ENCODE measurements at regions not wholly inside any gene's neighbourhood (a gene's known extent, or its start where the extent isn't known, plus 50 kb on each side); places are given as distances from the start of the nearest gene placed in this dataset.

GRCh38 chr1:186532466-186532865 lies 71.6 kb upstream of the PDC start:
- TF ChIP-seq POLR2AphosphoS5 (IDR thresholded peaks at IDR 0.05; ENCODE audit: low read length) (no peak), EP300 (IDR thresholded peaks at IDR 0.05; ENCODE audit: borderline replicate concordance in 1 of 2, control insufficient read depth in 1 of 2, low read depth in 2 of 2, low read length in 2 of 2) (no peak), PAX5 (IDR thresholded peaks at IDR 0.05; ENCODE audit: borderline replicate concordance, low read depth, low read length) (no peak), POLR2A (IDR thresholded peaks at IDR 0.05; ENCODE audit: low read depth, low read length) (no peak), JUND (IDR thresholded peaks at IDR 0.05; ENCODE audit: low read depth, low read length) (no peak), SMAD1 (IDR thresholded peaks at IDR 0.05; ENCODE audit: low read depth, partially characterized antibody) (no peak), CTCF (IDR thresholded peaks at IDR 0.05 in 2 of 3, conservative IDR thresholded peaks at IDR 0.05 in 1 of 3; ENCODE audit: control insufficient read depth in 2 of 3, extremely low read depth in 1 of 3, insufficient read depth in 1 of 3, low read depth in 3 of 3, low read length in 3 of 3) (no peak), NR2F1 (conservative IDR thresholded peaks at IDR 0.05) (no peak), NFYA (IDR thresholded peaks at IDR 0.05; ENCODE audit: borderline replicate concordance, low read depth, low read length) (no peak), WRNIP1 (IDR thresholded peaks at IDR 0.05; ENCODE audit: borderline replicate concordance, low read depth, low read length) (no peak)
